H1 (cell line): ENCODE measurements at regions not wholly inside any gene's neighbourhood (a gene's known extent, or its start where the extent isn't known, plus 50 kb on each side); places are given as distances from the start of the nearest gene placed in this dataset.

Experiments
- CTCF ChIA-PET: fragments of 300-600 bp; sonication (Branson Sonifier 250); formaldehyde crosslinking; loops from one replicate; lab custom pipeline; 2021; ENCODE audit not compliant: partially characterized antibody; lab: Charles Lee
- POLR2A ChIA-PET: fragments of 300-600 bp; sonication (Branson Sonifier 250); formaldehyde crosslinking; loops from one replicate; lab custom pipeline; 2021; ENCODE audit warnings: inconsistent platforms; ENCODE audit not compliant: partially characterized antibody; lab: Charles Lee
- DNase-seq, 2 experiments: peaks; one replicate each; pipeline versions ENCODE4 v3.0.0 to v3.0.0-alpha.2; 2010 to 2022; ENCODE audit warnings: low spot score in 2 of 2, low read depth in 1 of 2, mixed read lengths in 1 of 2
- FAIRE-seq: peaks from 2 replicates; lab custom pipeline; 2011; peaks lifted over from hg19 to GRCh38; lab: Jason Lieb, UNC
- H2AFZ ChIP-seq: 2 replicates; pipeline ENCODE4 v1.8.1; 2012; ENCODE audit warnings: low read length, inconsistent platforms
- H2AK5ac ChIP-seq: 2 replicates; pipeline ENCODE4 v1.6.1; 2013; ENCODE audit warnings: low read depth, low read length
- H2BK120ac ChIP-seq: replicated peaks from 2 replicates; pipeline ENCODE3; 2013; ENCODE audit warnings: low read depth, low read length, inconsistent platforms
- H2BK12ac ChIP-seq: 2 replicates; pipeline ENCODE4 v1.6.1; 2013; ENCODE audit warnings: low read depth, low read length
- H2BK15ac ChIP-seq: 2 replicates; pipeline ENCODE4 v1.6.1; 2013; ENCODE audit warnings: low read length
- H2BK20ac ChIP-seq: 2 replicates; pipeline ENCODE4 v1.6.1; 2013; ENCODE audit warnings: low read length
- H2BK5ac ChIP-seq: 2 replicates; pipeline ENCODE4 v1.6.1; 2013; ENCODE audit warnings: low read depth, low read length
- H3K14ac ChIP-seq: 2 replicates; pipeline ENCODE4 v1.6.1; 2013; ENCODE audit warnings: inconsistent platforms; ENCODE audit not compliant: insufficient read length
- H3K18ac ChIP-seq: 2 replicates; pipeline ENCODE4 v1.6.1; 2013; ENCODE audit warnings: low read length; ENCODE audit errors: extremely low read depth
- H3K23ac ChIP-seq: 2 replicates; pipeline ENCODE4 v1.6.1; 2013; ENCODE audit warnings: inconsistent platforms; ENCODE audit not compliant: insufficient read length
- H3K23me2 ChIP-seq: 2 replicates; pipeline ENCODE4 v1.6.1; 2013; ENCODE audit warnings: low read depth, low read length
- H3K27ac ChIP-seq: 2 replicates; pipeline ENCODE4 v1.6.1; 2011; ENCODE audit warnings: low read depth, low read length, inconsistent platforms
- H3K27me3 ChIP-seq, 4 experiments: replicated peaks in 1 of 4; 1 replicate in 1 of 4; 2 replicates in 3 of 4; pipeline versions ENCODE4 v1.6.1 to v1.8.1; 2011 to 2013; ENCODE audit warnings: low read length in 3 of 4, mild to moderate bottlenecking in 3 of 4, inconsistent platforms in 2 of 4, mixed read lengths in 2 of 4, moderate library complexity in 1 of 4; ENCODE audit not compliant: control insufficient read depth in 3 of 4, insufficient read depth in 3 of 4; ENCODE audit errors: extremely low read depth in 1 of 4
- H3K36me3 ChIP-seq, 4 experiments: 2 replicates each; pipeline versions ENCODE4 v1.6.1 to v1.8.1; 2011 to 2013; ENCODE audit warnings: mild to moderate bottlenecking in 4 of 4, low read length in 3 of 4, moderate library complexity in 2 of 4, control low read depth in 1 of 4, inconsistent platforms in 1 of 4; ENCODE audit not compliant: insufficient read depth in 4 of 4, control insufficient read depth in 2 of 4
- H3K4ac ChIP-seq: replicated peaks from 2 replicates; pipeline ENCODE3; 2013; ENCODE audit warnings: low read length, low read depth, mixed read lengths, inconsistent platforms; ENCODE audit not compliant: insufficient read length
- H3K4me1 ChIP-seq, 4 experiments: replicated peaks in 1 of 4; 1 replicate in 1 of 4; 2 replicates in 3 of 4; pipeline versions ENCODE4 v1.6.1 to v1.8.1; 2011 to 2013; ENCODE audit warnings: low read length in 3 of 4, inconsistent platforms in 2 of 4, mixed read lengths in 1 of 4; ENCODE audit not compliant: insufficient read depth in 4 of 4, control insufficient read depth in 3 of 4
- H3K4me2 ChIP-seq, 2 experiments: 2 replicates each; pipeline versions ENCODE4 v1.6.1 to v1.8.1; 2011 to 2013; ENCODE audit warnings: low read depth in 2 of 2, low read length in 2 of 2, control low read depth in 1 of 2, inconsistent platforms in 1 of 2, mild to moderate bottlenecking in 1 of 2; ENCODE audit not compliant: insufficient read depth in 1 of 2
- H3K4me3 ChIP-seq, 4 experiments: fragments of 200-600, 300-600 bp in 1 of 4; sonication (generic), shearing (Covaris generic), sonication (Bioruptor Twin) in 1 of 4; 2 replicates each; pipeline versions ENCODE4 v1.5.1 to v1.8.1; 2011 to 2016; ENCODE audit warnings: low read length in 4 of 4, low read depth in 3 of 4, control low read depth in 2 of 4, inconsistent platforms in 2 of 4, mild to moderate bottlenecking in 2 of 4, mixed read lengths in 1 of 4, moderate library complexity in 1 of 4; ENCODE audit not compliant: insufficient read depth in 2 of 4; ENCODE audit errors: extremely low read depth in 1 of 4
- H3K56ac ChIP-seq: replicated peaks from 2 replicates; pipeline ENCODE3; 2013; ENCODE audit warnings: low read depth, mild to moderate bottlenecking, mixed read lengths, low read length, inconsistent platforms; ENCODE audit not compliant: insufficient read length
- H3K79me1 ChIP-seq: 2 replicates; pipeline ENCODE4 v1.6.1; 2013; ENCODE audit warnings: low read depth, low read length, control low read depth
- H3K79me2 ChIP-seq, 2 experiments: 2 replicates each; pipeline versions ENCODE4 v1.6.1 to v1.8.1; 2012 to 2013; ENCODE audit warnings: low read length in 2 of 2, mild to moderate bottlenecking in 2 of 2, inconsistent platforms in 1 of 2; ENCODE audit not compliant: insufficient read depth in 2 of 2, control insufficient read depth in 1 of 2
- H3K9ac ChIP-seq, 4 experiments: replicated peaks in 1 of 4; 1 replicate in 1 of 4; 2 replicates in 3 of 4; pipeline versions ENCODE4 v1.6.1 to v1.8.1; 2011 to 2013; ENCODE audit warnings: low read depth in 3 of 4, low read length in 3 of 4, control low read depth in 2 of 4, mild to moderate bottlenecking in 2 of 4, moderate library complexity in 2 of 4, inconsistent platforms in 1 of 4; ENCODE audit errors: extremely low read depth in 1 of 4
- H3K9me3 ChIP-seq, 2 experiments: 2 replicates each; pipeline versions ENCODE4 v1.6.1 to v1.8.1; 2012 to 2013; ENCODE audit warnings: mild to moderate bottlenecking in 2 of 2, moderate library complexity in 2 of 2, control low read depth in 1 of 2, inconsistent platforms in 1 of 2, low read depth in 1 of 2, low read length in 1 of 2, mixed read lengths in 1 of 2; ENCODE audit not compliant: insufficient read depth in 2 of 2
- H4K20me1 ChIP-seq, 2 experiments: replicated peaks in 1 of 2; 2 replicates each; pipeline versions ENCODE3 to v1.8.1; 2011 to 2013; ENCODE audit warnings: inconsistent platforms in 2 of 2, low read length in 2 of 2, mild to moderate bottlenecking in 1 of 2; ENCODE audit not compliant: insufficient read depth in 2 of 2, control insufficient read depth in 1 of 2
- H4K5ac ChIP-seq: 2 replicates; pipeline ENCODE4 v1.6.1; 2013; ENCODE audit warnings: low read length, low read depth, mixed read lengths, inconsistent platforms; ENCODE audit not compliant: insufficient read length
- H4K8ac ChIP-seq: 2 replicates; pipeline ENCODE4 v1.8.0; 2013; ENCODE audit warnings: mild to moderate bottlenecking, moderate library complexity, low read length, inconsistent platforms; ENCODE audit not compliant: insufficient read depth; ENCODE audit errors: extremely low read depth
- H4K91ac ChIP-seq: replicated peaks from 2 replicates; pipeline ENCODE3; 2013; ENCODE audit warnings: low read length, mixed read lengths, inconsistent platforms; ENCODE audit not compliant: insufficient read length
- BACH1 ChIP-seq: IDR thresholded peaks from 2 replicates; pipeline ENCODE4 v1.6.1; 2012; ENCODE audit warnings: low read length, improper control_type of control experiment
- CEBPB ChIP-seq: IDR thresholded peaks from 2 replicates; pipeline ENCODE4 v1.6.1; 2012; ENCODE audit warnings: low read depth, low read length
- CTCF ChIP-seq, 3 experiments: IDR thresholded peaks; 1 replicate in 2 of 3; 2 replicates in 1 of 3; pipeline versions ENCODE4 v1.5.1 to v1.6.1; 2011; ENCODE audit warnings: low read length in 3 of 3, mild to moderate bottlenecking in 3 of 3, inconsistent platforms in 2 of 3, low read depth in 1 of 3, moderate library complexity in 1 of 3; ENCODE audit not compliant: insufficient read depth in 1 of 3; ENCODE audit errors: control extremely low read depth in 1 of 3
- FOSL1 ChIP-seq: IDR thresholded peaks from 2 replicates; pipeline ENCODE4 v1.6.1; 2011; ENCODE audit warnings: mild to moderate bottlenecking, low read depth, low read length, moderate library complexity; ENCODE audit not compliant: insufficient read depth
- GTF2F1 ChIP-seq: IDR thresholded peaks from 2 replicates; pipeline ENCODE4 v1.6.1; 2012; ENCODE audit warnings: low read depth, low read length, improper control_type of control experiment, borderline replicate concordance
- JUND ChIP-seq: IDR thresholded peaks from 2 replicates; pipeline ENCODE4 v1.6.1; 2011; ENCODE audit warnings: mild to moderate bottlenecking, improper control_type of control experiment, low read length
- PHF8 ChIP-seq: fragments of 200-600 bp; sonication (generic); conservative IDR thresholded peaks from 2 replicates; pipeline ENCODE4 v1.7.1; 2012; ENCODE audit warnings: low read depth, mild to moderate bottlenecking, inconsistent platforms, low read length, moderate library complexity
- POLR2A ChIP-seq, 2 experiments: IDR thresholded peaks; 1 replicate in 1 of 2; 2 replicates in 1 of 2; pipeline ENCODE4 v1.6.1; 2011; ENCODE audit warnings: low read depth in 2 of 2, low read length in 2 of 2, mild to moderate bottlenecking in 2 of 2; ENCODE audit errors: control extremely low read depth in 1 of 2
- POLR2AphosphoS5 ChIP-seq: IDR thresholded peaks from 2 replicates; pipeline ENCODE4 v1.6.1; 2011; ENCODE audit warnings: low read depth, low read length
- RBBP5 ChIP-seq: IDR thresholded peaks from 2 replicates; pipeline ENCODE4 v1.7.1; 2012; ENCODE audit warnings: low read depth, mild to moderate bottlenecking, inconsistent platforms, low read length, moderate library complexity, borderline replicate concordance
- TAF7 ChIP-seq: optimal IDR thresholded peaks from 2 replicates; pipeline ENCODE3; 2011; ENCODE audit warnings: low read depth, mild to moderate bottlenecking, inconsistent platforms, low read length, moderate library complexity, borderline replicate concordance
- WGBS, 2 experiments: shearing (Covaris generic) in 1 of 2; methylation state at CpG; one replicate each; pipeline versions ENCODE4 v1.1.6 to v1.1.7; 2013 to 2015; ENCODE audit warnings: low lambda C conversion rate in 2 of 2, mixed read lengths in 2 of 2, inconsistent platforms in 1 of 2, low coverage in 1 of 2, missing lambda C conversion rate in 1 of 2; ENCODE audit not compliant: insufficient replicate concordance in 2 of 2, insufficient coverage in 1 of 2, insufficient read length in 1 of 2; ENCODE audit errors: extremely low coverage in 1 of 2, missing lambda C conversion rate in 1 of 2; 5-methylcytosine and 5-hydroxymethylcytosine counted together

GRCh38 chr9:116027511-116027910 lies 126.1 kb upstream of the PAPPA start:
- no peak for FAIRE-seq
- 95% methylated on average over 1 of the region's 1 CpG; no CpG with 5 or more reads in 1 of the 2 experiments for WGBS, 2 experiments

More at GRCh38 chr9:116027511-116027910, 126.1 kb upstream of the PAPPA start:
- Histone ChIP-seq H3K56ac (no peak overlapping the region), H3K36me3 (no peaks in the 10 kb centered on the region), H3K79me1 (no peaks in the 10 kb centered on the region), H2BK12ac (no peak overlapping the region), H3K4ac (no peak overlapping the region), H3K4me2 (no peak overlapping the region), H3K4me3 (no peak overlapping the region), H2BK20ac (no peak overlapping the region), H4K91ac (no peak overlapping the region), H4K20me1 (no peaks in the 10 kb centered on the region), H3K18ac (no peak overlapping the region), H2BK5ac (no peak overlapping the region), H3K23ac (no peak overlapping the region), H3K14ac (no peak overlapping the region), H3K9me3 (no peaks in the 10 kb centered on the region), H4K8ac (no peak overlapping the region), H3K27me3 (no peaks in the 10 kb centered on the region), H3K4me1 (no peaks in the 10 kb centered on the region), H2AK5ac (no peak overlapping the region), H4K5ac (no peak overlapping the region), H3K9ac (no peak overlapping the region), H2AFZ (no peak overlapping the region), H2BK15ac (no peak overlapping the region), H3K79me2 (no peaks in the 10 kb centered on the region), H3K23me2 (no peaks in the 10 kb centered on the region), H3K27ac (no peak overlapping the region), H2BK120ac (no peak overlapping the region)
- POLR2A ChIA-PET = no interaction called here
- no peak for TF ChIP-seq BACH1
- TF ChIP-seq FOSL1 = no peak
- TF ChIP-seq CEBPB = no peak
- no peak for TF ChIP-seq RBBP5
- TF ChIP-seq POLR2A (IDR thresholded peaks at IDR 0.05; ENCODE audit: control extremely low read depth in 1 of 2, low read depth in 2 of 2, low read length in 2 of 2) = no peak
- no peak for TF ChIP-seq POLR2AphosphoS5
- TF ChIP-seq PHF8 = no peak
- no peak for TF ChIP-seq JUND
- no peak for TF ChIP-seq GTF2F1
- TF ChIP-seq CTCF (IDR thresholded peaks at IDR 0.05; ENCODE audit: control extremely low read depth in 1 of 3, insufficient read depth in 1 of 3, low read depth in 1 of 3, low read length in 3 of 3) = no peak
- TF ChIP-seq TAF7 = no peak
- DNase-seq = no peak
- CTCF ChIA-PET = interaction anchor here (0.6 to 1.7 kb wide), 2 partner anchors 16 to 125 kb away, joined by 3 read pairs; no protein-coding TSS in a partner anchor
